Prostate gland (tissue), 2 donors: ENCODE measurements at regions not wholly inside any gene's neighbourhood (a gene's known extent, or its start where the extent isn't known, plus 50 kb on each side); places are given as distances from the start of the nearest gene placed in this dataset.

Experiments
- POLR2A ChIP-seq: fragments of 450-650 bp; IDR thresholded peaks from one replicate; pipeline ENCODE4 v1.6.1; 2016; ENCODE audit warnings: antibody characterized with exemption, mild to moderate bottlenecking
- POLR2AphosphoS5 ChIP-seq: sonication (generic); formaldehyde crosslinking; IDR thresholded peaks from one replicate; pipeline ENCODE4 v1.6.1; 2017; ENCODE audit warnings: antibody characterized with exemption
- TF ChIP-seq, protein P1 (sequence below), 4 experiments: fragments of 200-600 bp in 2 of 4; fragments of 450-650 bp in 2 of 4; sonication (generic) in 2 of 4; IDR thresholded peaks; 1 replicate in 3 of 4; 2 replicates in 1 of 4; pipeline ENCODE4 v1.5.1; 2016 to 2019; ENCODE audit warnings: antibody characterized with exemption in 4 of 4, mild to moderate bottlenecking in 2 of 4, moderate library complexity in 2 of 4

DNA sequence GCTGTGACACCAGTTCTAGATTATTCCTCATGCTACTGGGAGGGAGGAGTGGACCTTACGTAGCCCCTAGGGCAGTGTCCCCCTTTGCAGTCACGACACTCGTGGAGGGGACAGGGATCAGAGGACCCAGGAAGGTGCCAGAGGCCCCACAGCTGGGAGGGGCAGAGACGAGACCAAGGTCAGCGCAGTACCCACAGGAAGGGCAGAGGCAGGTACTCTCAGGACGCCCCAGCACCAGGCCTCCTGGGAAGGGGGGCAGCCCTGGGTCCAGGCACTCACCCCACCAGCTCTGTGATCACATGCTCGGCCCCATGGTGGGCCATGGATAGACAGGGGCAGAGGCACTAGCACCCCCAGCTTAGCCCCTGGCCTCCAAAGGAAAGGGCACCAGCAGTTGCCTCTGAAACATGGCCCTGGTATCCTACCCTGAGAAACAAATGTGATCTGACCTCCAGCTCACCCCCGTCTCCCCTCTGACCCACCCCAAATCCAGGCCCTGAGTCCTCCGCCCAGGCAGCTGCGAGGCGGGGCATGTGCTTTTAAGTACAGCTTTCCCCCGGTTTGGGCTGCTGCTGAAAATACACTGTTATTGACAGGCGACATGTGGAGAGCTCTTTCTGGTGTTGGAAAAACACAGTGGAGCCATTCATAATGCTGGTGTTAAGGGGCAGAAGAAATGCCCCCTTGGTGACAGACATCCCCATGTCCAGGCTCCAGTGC is 361.9 kb downstream of the C16orf95 start:
- TF ChIP-seq, protein P1, sequence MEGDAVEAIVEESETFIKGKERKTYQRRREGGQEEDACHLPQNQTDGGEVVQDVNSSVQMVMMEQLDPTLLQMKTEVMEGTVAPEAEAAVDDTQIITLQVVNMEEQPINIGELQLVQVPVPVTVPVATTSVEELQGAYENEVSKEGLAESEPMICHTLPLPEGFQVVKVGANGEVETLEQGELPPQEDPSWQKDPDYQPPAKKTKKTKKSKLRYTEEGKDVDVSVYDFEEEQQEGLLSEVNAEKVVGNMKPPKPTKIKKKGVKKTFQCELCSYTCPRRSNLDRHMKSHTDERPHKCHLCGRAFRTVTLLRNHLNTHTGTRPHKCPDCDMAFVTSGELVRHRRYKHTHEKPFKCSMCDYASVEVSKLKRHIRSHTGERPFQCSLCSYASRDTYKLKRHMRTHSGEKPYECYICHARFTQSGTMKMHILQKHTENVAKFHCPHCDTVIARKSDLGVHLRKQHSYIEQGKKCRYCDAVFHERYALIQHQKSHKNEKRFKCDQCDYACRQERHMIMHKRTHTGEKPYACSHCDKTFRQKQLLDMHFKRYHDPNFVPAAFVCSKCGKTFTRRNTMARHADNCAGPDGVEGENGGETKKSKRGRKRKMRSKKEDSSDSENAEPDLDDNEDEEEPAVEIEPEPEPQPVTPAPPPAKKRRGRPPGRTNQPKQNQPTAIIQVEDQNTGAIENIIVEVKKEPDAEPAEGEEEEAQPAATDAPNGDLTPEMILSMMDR (IDR thresholded peaks at IDR 0.05) = no peak
- TF ChIP-seq POLR2A (no peak), POLR2AphosphoS5 (no peak)
